ENCODE measurements at regions not wholly inside any gene's neighbourhood (a gene's known extent, or its start where the extent isn't known, plus 50 kb on each side); places are given as distances from the start of the nearest gene placed in this dataset.
"Not testable (repeated sequence)": the region's sequence is repeated elsewhere in the genome, so short reads cannot be mapped to it uniquely, and the experiment has no call there.

- TF ChIP-seq CTCF (IDR thresholded peaks at IDR 0.05; ENCODE audit: unreplicated experiment), result no peak
- no peaks in the 10 kb centered on the region for H3K9me3 Mint-ChIP-seq
- no peak for DNase-seq (ENCODE audit: low spot score in 2 of 2, unreplicated experiment in 2 of 2)
- no peak overlapping the region for H3K27ac Mint-ChIP-seq
- H3K27me3 Mint-ChIP-seq (ENCODE audit: low read depth), result peaks cover 3% of the 10 kb centered on the region
- H3K4me3 Mint-ChIP-seq, result no peak overlapping the region
- no peaks in the 10 kb centered on the region for H3K36me3 Mint-ChIP-seq
- H3K4me1 Mint-ChIP-seq, result no peaks in the 10 kb centered on the region
Measured at GRCh38 chr5:97501965-97502305, 318.9 kb upstream of the RIOK2 start.

- Mint-ChIP-seq H3K9me3 (peaks cover 3% of the 10 kb centered on the region), H3K36me3 (no peaks in the 10 kb centered on the region), H3K27me3 (ENCODE audit: low read depth) (peaks cover 12% of the 10 kb centered on the region), H3K27ac (no peak overlapping the region), H3K4me3 (no peak overlapping the region), H3K4me1 (no peaks in the 10 kb centered on the region)
- DNase-seq (ENCODE audit: low spot score in 2 of 2, unreplicated experiment in 2 of 2), result no peak
- no peak for TF ChIP-seq CTCF (IDR thresholded peaks at IDR 0.05; ENCODE audit: unreplicated experiment)
Measured at GRCh38 chr5:97508864-97509263, 325.8 kb upstream of the RIOK2 start.

- not testable (repeated sequence) for H3K27ac Mint-ChIP-seq; H3K4me3 Mint-ChIP-seq; DNase-seq (ENCODE audit: low spot score in 2 of 2, unreplicated experiment in 2 of 2); H3K9me3 Mint-ChIP-seq; H3K4me1 Mint-ChIP-seq; H3K36me3 Mint-ChIP-seq; H3K27me3 Mint-ChIP-seq (ENCODE audit: low read depth)
Measured at GRCh38 chr5:97519565-97519964, 336.5 kb upstream of the RIOK2 start.

- not testable (repeated sequence) for H3K4me1 Mint-ChIP-seq; H3K27me3 Mint-ChIP-seq (ENCODE audit: low read depth); H3K4me3 Mint-ChIP-seq; H3K9me3 Mint-ChIP-seq; H3K27ac Mint-ChIP-seq; DNase-seq (ENCODE audit: low spot score in 2 of 2, unreplicated experiment in 2 of 2); H3K36me3 Mint-ChIP-seq
Measured at GRCh38 chr5:97523336-97523735, 340.3 kb upstream of the RIOK2 start.

- Mint-ChIP-seq H3K4me1 (peaks cover 5% of the 10 kb centered on the region), H3K27ac (no peak overlapping the region), H3K4me3 (no peak overlapping the region), H3K9me3 (no peaks in the 10 kb centered on the region), H3K27me3 (ENCODE audit: low read depth) (no peaks in the 10 kb centered on the region), H3K36me3 (no peaks in the 10 kb centered on the region)
- DNase-seq (ENCODE audit: low spot score in 2 of 2, unreplicated experiment in 2 of 2), result no peak
- no peak for TF ChIP-seq CTCF (IDR thresholded peaks at IDR 0.05; ENCODE audit: unreplicated experiment)
Measured at GRCh38 chr5:97525780-97526179, 342.7 kb upstream of the RIOK2 start.

GRCh38 chr5:97528941-97529340 is 345.9 kb upstream of the RIOK2 start:
- no peak for TF ChIP-seq CTCF (IDR thresholded peaks at IDR 0.05; ENCODE audit: unreplicated experiment)
- H3K9me3 Mint-ChIP-seq, result no peaks in the 10 kb centered on the region
- no peak overlapping the region for H3K27ac Mint-ChIP-seq
- H3K36me3 Mint-ChIP-seq, result no peaks in the 10 kb centered on the region
- H3K4me1 Mint-ChIP-seq, result peaks cover 8% of the 10 kb centered on the region
- DNase-seq (ENCODE audit: low spot score in 2 of 2, unreplicated experiment in 2 of 2), result no peak
- H3K27me3 Mint-ChIP-seq (ENCODE audit: low read depth), result no peaks in the 10 kb centered on the region
- no peak overlapping the region for H3K4me3 Mint-ChIP-seq

GRCh38 chr5:97529354-97529985 is 346.4 kb upstream of the RIOK2 start:
- no peak for TF ChIP-seq CTCF (IDR thresholded peaks at IDR 0.05; ENCODE audit: unreplicated experiment)
- H3K9me3 Mint-ChIP-seq, result no peaks in the 10 kb centered on the region
- no peak overlapping the region for H3K27ac Mint-ChIP-seq

More at GRCh38 chr5:97529354-97529985, 346.4 kb upstream of the RIOK2 start:
- no peak for DNase-seq (ENCODE audit: low spot score in 2 of 2, unreplicated experiment in 2 of 2)
- no peaks in the 10 kb centered on the region for H3K27me3 Mint-ChIP-seq (ENCODE audit: low read depth)
- H3K4me3 Mint-ChIP-seq, result no peak overlapping the region
- H3K36me3 Mint-ChIP-seq, result no peaks in the 10 kb centered on the region
- H3K4me1 Mint-ChIP-seq, result peaks cover 8% of the 10 kb centered on the region

Data from mesothelial cell of epicardium (in vitro differentiated cells).